Transverse colon (tissue), 4 donors: ENCODE measurements at regions not wholly inside any gene's neighbourhood (a gene's known extent, or its start where the extent isn't known, plus 50 kb on each side); places are given as distances from the start of the nearest gene placed in this dataset.

ENCODE experiments used
- DNase-seq: peaks from one replicate; pipeline ENCODE4 v3.0.0-alpha.2; 2019
- H3K27ac ChIP-seq, 4 donors: fragments of 200-600 bp; sonication (generic); 2 replicates each; pipeline ENCODE4 v1.5.1; 2016 to 2018; ENCODE audit warnings: inconsistent platforms in 4 of 4
- H3K27me3 ChIP-seq: fragments of 200-600 bp; sonication (generic); 2 replicates; pipeline ENCODE4 v1.5.1; 2017; ENCODE audit warnings: inconsistent platforms
- H3K36me3 ChIP-seq, 4 donors: fragments of 200-600 bp; sonication (generic); 2 replicates each; pipeline ENCODE4 v1.5.1; 2017 to 2019; ENCODE audit warnings: inconsistent platforms in 4 of 4
- H3K4me1 ChIP-seq, 4 donors: fragments of 200-600 bp; sonication (generic); 2 replicates each; pipeline ENCODE4 v1.5.1; 2017 to 2020; ENCODE audit warnings: inconsistent platforms in 4 of 4
- H3K4me3 ChIP-seq, 4 donors: fragments of 200-600 bp; sonication (generic); 1 replicate in 1 of 4; 2 replicates in 3 of 4; pipeline versions ENCODE4 v1.5.1 to v1.6.1; 2017 to 2019; ENCODE audit warnings: inconsistent platforms in 4 of 4
- H3K9me3 ChIP-seq, 2 donors: fragments of 200-600 bp; sonication (generic); 2 replicates each; pipeline ENCODE4 v1.5.1; 2017 to 2019; ENCODE audit warnings: inconsistent platforms in 2 of 2
- CTCF ChIP-seq, 5 experiments: fragments of 200-600 bp in 3 of 5; fragments of 450-650 bp in 2 of 5; sonication (generic) in 3 of 5; IDR thresholded peaks; 1 replicate in 2 of 5; 2 replicates in 3 of 5; pipeline ENCODE4 v1.5.1; 2016 to 2017; ENCODE audit warnings: antibody characterized with exemption in 5 of 5, inconsistent platforms in 3 of 5, mild to moderate bottlenecking in 2 of 5, moderate library complexity in 1 of 5
- EP300 ChIP-seq: sonication (generic); formaldehyde crosslinking; IDR thresholded peaks from one replicate; pipeline ENCODE4 v1.6.1; 2017; ENCODE audit warnings: antibody characterized with exemption, low read depth
- POLR2A ChIP-seq: fragments of 450-650 bp; IDR thresholded peaks from one replicate; pipeline ENCODE4 v1.6.1; 2016; ENCODE audit warnings: antibody characterized with exemption, mild to moderate bottlenecking, moderate library complexity
- POLR2AphosphoS5 ChIP-seq, 3 donors: sonication (generic); formaldehyde crosslinking; IDR thresholded peaks; one replicate each; pipeline ENCODE4 v1.6.1; 2016; ENCODE audit warnings: antibody characterized with exemption in 3 of 3
- WGBS, 2 donors: methylation state at CpG; one replicate each; pipeline ENCODE4 v1.1.5; 2018; ENCODE audit warnings: low coverage in 1 of 2; 5-methylcytosine and 5-hydroxymethylcytosine counted together
- in situ Hi-C, 4 donors: fragments of 200-750 bp; cut with MboI; loops; one replicate each; pipeline versions ENCODE4 v1.15.0 to v1.15.1; 2017; ENCODE audit warnings: low sequenced_read_pairs in 3 of 4, low pct_ligation_motif_present in 1 of 4, low pct_unique_long_range_greater_than_20kb in 1 of 4
- intact Hi-C: fragments of 100-400 bp; cut with DNase I; formaldehyde crosslinking; loops from one replicate; pipeline ENCODE4 v1.15.1; 2023; ENCODE audit warnings: low total_unique reads

- Histone ChIP-seq H3K9me3 (no peaks in the 10 kb centered on the region), H3K27ac (no peak overlapping the region), H3K4me1 (no peaks in the 10 kb centered on the region), H3K27me3 (no peaks in the 10 kb centered on the region), H3K36me3 (no peaks in the 10 kb centered on the region), H3K4me3 (no peak overlapping the region)
- 78 to 80% methylated on average over 1 of the region's 1 CpG for WGBS, 2 donors
- in situ Hi-C loops (no loop called here), intact Hi-C loops (no loop called here)
- no peak for DNase-seq
- TF ChIP-seq POLR2A (no peak), EP300 (no peak), POLR2AphosphoS5 (IDR thresholded peaks at IDR 0.05) (no peak), CTCF (IDR thresholded peaks at IDR 0.05) (no peak)
Observed at GRCh38 chr16:80460988-80461387, 79.8 kb upstream of the DYNLRB2 start.

DNA sequence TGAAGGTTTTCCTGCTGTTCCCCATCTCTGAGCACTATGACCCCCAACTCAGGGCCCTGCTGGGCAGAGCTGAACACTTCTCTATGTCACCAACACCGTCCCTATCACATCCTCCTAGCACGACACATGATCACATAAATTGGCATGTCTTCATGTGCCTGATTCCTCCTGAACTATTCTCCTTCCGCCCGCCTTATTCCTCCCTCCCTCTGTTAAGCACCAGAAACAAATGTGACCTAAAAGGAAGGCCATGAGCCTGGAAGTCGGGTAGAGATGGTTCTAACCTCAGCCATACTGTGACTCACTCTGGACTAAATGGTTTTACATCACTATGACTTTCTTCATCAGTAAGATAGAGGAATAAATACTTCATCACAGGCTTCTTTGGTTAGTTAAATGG is 80.8 kb upstream of the DYNLRB2 start:
- H3K27ac ChIP-seq, result no peak overlapping the region
- H3K4me1 ChIP-seq, result no peaks in the 10 kb centered on the region
- no peak for DNase-seq
- H3K27me3 ChIP-seq, result no peaks in the 10 kb centered on the region
- 64 to 69% methylated on average over 4 to 5 of the region's 5 CpGs for WGBS, 2 donors
- no peak for TF ChIP-seq CTCF (IDR thresholded peaks at IDR 0.05)
- no peak for TF ChIP-seq POLR2AphosphoS5 (IDR thresholded peaks at IDR 0.05)
- no peak for TF ChIP-seq EP300
- no peak for TF ChIP-seq POLR2A
- intact Hi-C loops, result no loop called here
- in situ Hi-C loops, result no loop called here
- H3K36me3 ChIP-seq, result no peaks in the 10 kb centered on the region
- H3K9me3 ChIP-seq, result no peaks in the 10 kb centered on the region
- no peak overlapping the region for H3K4me3 ChIP-seq

DNA sequence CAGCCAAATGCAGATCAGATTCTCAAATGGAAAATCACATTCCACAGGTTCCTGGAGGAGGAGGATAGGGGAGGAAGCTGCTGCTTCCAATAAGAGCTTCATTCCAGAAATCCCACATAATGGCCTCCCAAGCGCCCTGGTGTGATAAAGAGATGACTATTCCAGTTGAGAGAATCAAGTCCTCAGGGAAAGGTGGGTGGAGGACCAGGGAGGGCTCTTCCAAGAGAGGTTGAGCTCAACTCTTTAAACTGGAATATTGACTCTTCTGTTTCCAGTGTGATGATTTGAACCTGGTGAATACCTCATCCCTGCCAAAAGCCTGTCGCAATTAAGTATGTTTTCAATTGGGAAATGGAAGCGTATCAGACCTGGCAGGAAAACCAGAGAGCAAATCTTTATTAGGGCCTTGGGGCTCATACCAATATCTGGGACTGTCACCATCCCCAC is 81.4 kb upstream of the DYNLRB2 start:
- no peak for DNase-seq
- no peaks in the 10 kb centered on the region for H3K36me3 ChIP-seq
- no peak overlapping the region for H3K4me3 ChIP-seq
- no peaks in the 10 kb centered on the region for H3K9me3 ChIP-seq
- H3K27ac ChIP-seq, result no peak overlapping the region
- in situ Hi-C loops, result no loop called here
- WGBS, 2 donors, result 77 to 80% methylated on average over 2 to 3 of the region's 3 CpGs
- no peaks in the 10 kb centered on the region for H3K4me1 ChIP-seq
- H3K27me3 ChIP-seq, result no peaks in the 10 kb centered on the region
- intact Hi-C loops, result no loop called here
- TF ChIP-seq EP300 (no peak), POLR2AphosphoS5 (IDR thresholded peaks at IDR 0.05) (no peak), POLR2A (no peak), CTCF (IDR thresholded peaks at IDR 0.05) (no peak)

DNA sequence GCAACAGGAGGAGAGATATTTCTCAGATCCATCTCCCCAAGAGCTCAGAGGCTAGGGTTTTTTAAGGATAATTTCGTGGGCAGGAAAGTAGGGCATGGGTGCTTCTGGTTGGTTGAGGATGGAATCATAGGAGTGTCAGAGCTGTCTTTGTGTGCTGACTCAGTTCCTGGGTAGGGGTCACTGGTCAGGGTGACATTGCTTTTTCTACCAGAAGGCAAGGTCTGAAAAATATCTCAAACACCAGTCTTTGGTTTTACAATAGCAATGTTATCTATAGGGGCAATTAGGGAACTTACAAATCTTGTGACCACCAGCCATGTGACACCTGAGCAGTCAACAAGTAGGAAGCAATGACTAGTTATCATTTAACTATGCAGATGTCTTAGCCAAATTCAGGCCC is 82.9 kb upstream of the DYNLRB2 start:
- TF ChIP-seq EP300 (no peak), POLR2A (no peak), CTCF (IDR thresholded peaks at IDR 0.05) (no peak), POLR2AphosphoS5 (IDR thresholded peaks at IDR 0.05) (no peak)
- Histone ChIP-seq H3K9me3 (no peaks in the 10 kb centered on the region), H3K4me1 (no peaks in the 10 kb centered on the region), H3K4me3 (no peak overlapping the region), H3K36me3 (no peaks in the 10 kb centered on the region), H3K27me3 (no peaks in the 10 kb centered on the region), H3K27ac (no peak overlapping the region)
- no peak for DNase-seq
- in situ Hi-C loops (no loop called here), intact Hi-C loops (no loop called here)
- 17% methylated on average over 1 of the region's 1 CpG; no CpG with 5 or more reads in 1 of the 2 donors for WGBS, 2 donors
